NCI-H2081 (cell line): ENCODE measurements at regions not wholly inside any gene's neighbourhood (a gene's known extent, or its start where the extent isn't known, plus 50 kb on each side); places are given as distances from the start of the nearest gene placed in this dataset.
A peak's percentile ranks its signal among the peaks of the same experiment; 100 is the strongest.

ENCODE experiments used
- DNase-seq, 2 experiments: peaks; one replicate each; lab custom pipeline; 2025; lab: John Stamatoyannopoulos, UW

- no peak for DNase-seq
These were observed 184.2 kb downstream of the KCNA5 start for GRCh38 chr12:5227708-5228373.

GRCh38 chr12:5230156-5230555, 186.5 kb downstream of the KCNA5 start:
- DNase-seq, result no peak

DNA sequence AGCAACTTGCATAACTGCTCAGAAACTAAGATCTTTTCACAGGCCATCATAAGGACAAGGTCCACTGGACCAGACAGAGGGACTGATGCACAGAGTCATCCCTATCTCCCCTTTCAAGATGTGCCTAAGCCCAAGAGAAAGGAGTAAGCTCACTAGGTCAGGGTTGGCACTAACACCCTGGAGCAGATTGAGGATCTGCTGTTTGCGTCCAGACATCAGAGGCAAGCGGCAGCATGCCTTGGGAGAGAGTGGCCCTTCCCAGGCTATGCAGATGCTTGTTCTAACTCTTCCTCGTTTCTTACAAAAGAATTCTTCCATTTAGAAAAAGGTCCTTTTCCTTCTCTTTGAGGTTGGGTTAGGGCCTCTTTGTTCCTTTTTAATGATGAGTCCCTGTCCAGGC, 187.2 kb downstream of the KCNA5 start:
- no peak for DNase-seq

- peak; percentile 32 to 82 for DNase-seq
These were observed 188.6 kb downstream of the KCNA5 start for GRCh38 chr12:5232291-5232690.

DNA sequence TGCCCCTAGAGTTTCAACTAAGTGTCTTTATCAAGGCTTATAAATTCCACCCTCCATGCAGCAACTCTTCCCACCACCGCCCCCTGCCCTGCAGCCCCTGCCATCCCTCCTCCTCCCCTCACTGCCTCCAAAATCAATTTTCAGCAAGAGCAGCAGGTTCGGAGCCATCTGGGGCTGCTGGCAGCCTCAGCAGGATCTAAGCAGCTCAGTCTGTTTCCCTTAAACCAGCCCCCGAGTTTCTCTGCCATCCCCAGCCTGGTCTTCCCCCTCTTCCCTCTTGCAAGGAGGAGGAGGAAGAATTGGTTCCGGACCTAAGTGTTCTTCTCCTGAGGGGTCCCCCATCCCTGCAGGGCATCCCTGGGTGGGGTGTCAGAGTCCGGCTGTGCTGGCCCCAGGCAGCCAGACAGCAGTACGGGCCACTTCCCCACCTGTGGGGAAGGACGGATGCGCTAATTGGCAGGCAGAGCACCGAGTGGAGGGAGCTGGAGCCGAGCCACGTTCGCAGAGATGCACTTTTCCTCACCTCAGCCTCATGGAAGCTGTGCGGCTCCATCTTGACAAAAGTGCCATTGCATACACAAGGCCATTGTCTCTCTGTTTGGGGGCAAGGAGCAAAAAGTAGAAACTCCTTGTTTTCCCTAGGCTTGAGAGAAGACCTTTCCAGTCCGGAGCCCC, 189.3 kb downstream of the KCNA5 start:
- DNase-seq, result peak; percentile 12 to 70

GRCh38 chr12:5236022-5236640, 192.5 kb downstream of the KCNA5 start:
- no peak for DNase-seq

- no peak for DNase-seq
These were observed 189.5 kb upstream of the NTF3 start for GRCh38 chr12:5242440-5242839.

DNA sequence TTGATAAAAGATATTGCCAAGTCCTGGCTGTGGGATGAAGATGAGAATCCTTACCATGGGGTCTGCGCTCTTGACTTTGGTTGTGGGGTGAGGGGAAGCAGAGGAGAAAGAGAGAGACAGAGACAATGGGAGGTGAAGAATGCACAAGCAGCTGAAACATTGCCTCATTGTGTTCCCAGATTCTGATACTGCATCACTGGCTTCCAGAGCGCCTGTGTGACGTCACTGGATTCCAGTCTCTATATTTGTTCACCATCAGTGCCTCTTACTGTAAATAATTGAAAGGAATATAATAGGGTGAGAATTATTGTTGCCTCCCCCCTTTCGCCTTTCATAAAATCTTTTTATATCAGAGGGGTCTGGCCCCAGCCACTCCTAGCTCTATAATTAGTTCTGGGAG, 188.9 kb upstream of the NTF3 start:
- DNase-seq, result no peak

DNA sequence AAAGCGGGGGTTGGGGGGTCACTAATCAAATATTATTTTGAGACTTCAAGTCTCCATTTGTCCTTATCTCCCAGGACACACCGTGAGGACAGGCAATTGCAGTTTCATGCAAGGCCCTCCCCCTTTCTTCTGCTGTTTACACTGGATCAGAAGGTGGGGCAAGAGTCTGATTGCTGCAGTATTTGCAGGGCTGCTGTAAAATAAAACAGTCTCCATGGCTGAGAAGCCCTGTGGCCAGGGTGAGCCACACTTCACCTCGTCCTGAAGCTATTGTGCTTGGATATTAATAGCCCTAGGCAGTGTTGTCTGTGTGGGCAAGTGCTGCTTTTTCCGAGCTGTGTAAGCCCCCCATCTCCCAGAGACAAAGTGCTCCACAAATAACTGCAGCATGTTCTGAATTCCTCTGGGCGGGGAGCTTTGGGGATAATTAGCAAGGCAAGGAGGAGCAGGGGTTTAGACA, 187.4 kb upstream of the NTF3 start:
- DNase-seq, result no peak

DNA sequence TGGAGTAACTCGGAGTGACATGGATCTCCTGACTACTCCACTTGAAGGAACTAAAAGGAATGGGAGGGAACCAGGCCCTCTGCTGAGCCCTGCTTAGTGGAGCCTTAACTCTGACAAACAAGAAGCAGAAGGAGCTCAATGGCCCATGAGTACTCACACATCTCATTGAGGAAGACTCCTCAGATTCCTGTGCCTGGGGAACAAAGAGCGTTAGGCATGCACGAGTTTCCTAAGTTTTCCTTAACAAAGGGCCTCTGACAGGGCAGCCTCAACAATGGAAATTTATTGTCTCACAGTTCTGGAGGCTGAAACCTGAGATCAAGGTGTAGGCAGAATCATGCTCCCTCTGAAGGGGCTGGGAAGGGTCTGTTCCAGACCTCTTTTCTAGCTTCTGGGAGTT, 185.7 kb upstream of the NTF3 start:
- DNase-seq, result no peak

DNA sequence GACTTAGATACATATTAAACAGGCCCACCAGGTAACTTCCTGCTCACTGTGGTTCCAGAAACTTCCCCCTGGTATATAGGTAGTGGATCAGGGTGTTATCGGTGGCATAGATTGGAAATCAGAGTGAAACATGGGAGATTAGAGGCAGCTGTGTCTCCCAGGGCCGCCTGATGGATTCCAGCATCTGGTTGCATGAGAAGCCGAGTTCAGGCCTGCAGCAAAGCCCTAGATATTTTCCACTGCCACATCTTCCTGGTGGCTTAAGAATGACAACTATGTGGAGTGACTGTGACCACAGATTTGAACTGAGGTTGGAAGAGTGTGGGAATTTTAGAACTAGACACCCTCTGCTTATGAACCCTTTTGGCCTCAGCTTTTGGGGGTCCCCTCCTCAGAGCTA, 184.8 kb upstream of the NTF3 start:
- DNase-seq, result no peak

- DNase-seq, result no peak
These were observed 183.7 kb upstream of the NTF3 start for GRCh38 chr12:5248230-5248629.

DNA sequence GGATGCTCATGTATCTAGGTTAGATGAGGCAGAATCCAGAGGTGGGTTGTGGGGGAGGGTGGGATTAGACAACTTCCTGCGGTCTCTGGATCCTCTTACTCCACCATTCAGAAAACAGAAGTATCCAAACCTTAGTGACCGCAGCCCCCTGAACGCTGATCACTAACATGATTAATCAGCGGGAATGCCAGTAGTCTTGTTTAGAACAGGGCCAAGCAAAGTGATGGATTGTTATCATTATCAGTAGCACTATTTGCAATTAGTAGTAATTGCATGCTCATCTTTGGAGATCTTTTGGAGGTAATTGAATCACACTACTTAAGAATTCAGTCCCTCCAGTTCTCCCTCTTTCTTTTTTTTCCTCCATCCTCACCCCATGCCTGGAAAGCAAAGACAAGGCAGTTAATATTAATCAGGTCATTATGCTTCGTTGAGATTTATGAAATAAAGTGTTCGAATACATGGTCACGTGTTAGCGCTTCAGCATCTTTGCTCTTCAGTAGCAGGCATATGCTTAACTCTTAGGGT, 182.8 kb upstream of the NTF3 start:
- DNase-seq, result no peak

DNA sequence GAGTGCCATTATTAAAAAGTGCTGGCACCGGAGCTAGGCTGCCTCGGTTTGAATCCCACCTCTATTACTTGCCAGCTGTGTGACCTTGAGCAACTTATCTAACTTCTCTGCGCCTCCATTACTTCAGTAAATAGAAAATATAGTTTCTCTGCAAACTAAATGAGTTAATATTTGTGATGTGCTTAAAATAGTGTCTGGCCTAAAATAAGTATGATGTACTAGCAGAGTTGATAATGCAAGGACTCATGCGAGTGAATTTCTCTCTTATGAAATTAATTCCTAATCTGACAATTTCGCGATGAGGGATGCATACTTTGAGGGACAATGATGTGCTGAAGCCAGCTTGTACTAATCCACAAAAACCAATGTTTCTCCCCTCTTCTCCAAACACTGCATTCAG, 180.8 kb upstream of the NTF3 start:
- no peak for DNase-seq

DNA sequence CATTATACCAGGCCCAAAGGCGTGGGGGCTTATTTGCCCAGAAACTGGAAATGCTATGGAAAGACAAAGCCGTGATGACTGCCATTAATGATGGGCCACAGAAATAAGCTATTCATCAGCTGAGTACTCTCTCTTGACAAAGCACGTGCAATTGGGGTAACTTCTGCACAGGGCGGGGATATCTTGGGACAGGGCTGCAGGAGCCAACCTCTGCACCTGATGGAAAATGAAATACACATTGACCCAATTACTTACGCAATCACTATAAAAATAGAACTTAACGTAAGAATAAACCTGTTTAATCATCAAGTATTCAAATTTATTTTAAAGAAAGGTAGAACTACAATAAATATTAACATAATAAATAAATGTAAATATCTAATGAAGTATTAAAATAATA, 180.1 kb upstream of the NTF3 start:
- DNase-seq, result no peak

DNA sequence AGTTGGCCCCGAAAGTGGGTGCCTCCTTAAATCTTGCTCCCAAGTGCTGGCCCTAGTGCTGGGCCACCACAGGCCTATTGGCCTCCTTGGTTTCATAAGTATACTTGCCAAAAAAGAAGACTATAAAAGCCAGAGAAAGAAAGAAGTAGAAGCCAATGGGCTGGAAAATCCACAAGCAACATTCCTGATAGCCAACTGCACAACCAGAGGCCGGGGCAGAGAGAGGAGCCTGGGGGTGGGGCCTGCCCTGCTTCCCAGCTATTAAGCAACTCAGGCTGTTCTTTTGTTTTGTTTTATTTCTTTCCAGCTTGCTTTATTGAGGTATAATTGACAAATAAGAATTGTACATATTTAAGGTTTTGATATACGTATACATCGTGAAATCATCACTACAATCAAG, 177.2 kb upstream of the NTF3 start:
- no peak for DNase-seq

- DNase-seq, result peak; percentile 47 to 77
These were observed 174.0 kb upstream of the NTF3 start for GRCh38 chr12:5257763-5258495.

DNA sequence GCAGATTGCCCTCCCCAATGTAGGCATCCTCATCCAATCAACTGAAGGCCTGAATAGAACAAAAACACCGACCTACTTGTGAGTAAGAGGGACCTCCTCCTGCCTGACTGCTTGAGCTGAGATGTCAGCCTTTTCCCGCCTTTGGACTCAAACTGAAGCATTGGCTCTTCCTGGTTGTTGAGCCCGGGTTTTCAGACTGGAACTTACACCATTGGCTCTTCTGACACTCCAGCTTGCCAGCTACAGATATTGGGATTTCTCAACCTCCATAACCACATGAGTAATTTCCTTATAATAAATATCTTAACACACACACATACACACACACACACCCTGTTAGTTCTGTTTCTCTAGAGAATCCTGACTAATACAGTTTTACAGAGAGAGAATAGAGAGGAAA, 173.4 kb upstream of the NTF3 start:
- DNase-seq, result no peak

GRCh38 chr12:5258926-5259325, 173.0 kb upstream of the NTF3 start:
- no peak for DNase-seq

GRCh38 chr12:5259523-5259922, 172.4 kb upstream of the NTF3 start:
- no peak for DNase-seq

DNA sequence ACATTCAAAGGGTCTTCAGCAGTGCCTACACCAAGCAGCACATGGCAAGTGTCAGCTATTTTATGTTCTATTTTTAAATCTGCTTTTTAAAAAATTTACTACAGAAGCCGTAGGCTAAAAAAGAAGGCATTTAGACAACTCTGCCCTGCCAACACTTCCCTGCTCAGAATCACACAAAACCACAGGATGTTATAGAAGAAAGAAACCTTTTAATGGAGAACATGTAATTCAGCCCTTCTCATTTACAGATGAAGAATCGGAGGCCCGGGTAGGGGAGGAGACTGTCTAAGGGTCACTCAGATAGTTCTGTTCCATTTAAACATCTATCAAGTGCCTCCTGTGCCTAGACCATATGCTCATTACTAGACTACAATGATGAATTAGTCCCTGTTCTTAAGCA, 171.8 kb upstream of the NTF3 start:
- DNase-seq, result no peak

DNA sequence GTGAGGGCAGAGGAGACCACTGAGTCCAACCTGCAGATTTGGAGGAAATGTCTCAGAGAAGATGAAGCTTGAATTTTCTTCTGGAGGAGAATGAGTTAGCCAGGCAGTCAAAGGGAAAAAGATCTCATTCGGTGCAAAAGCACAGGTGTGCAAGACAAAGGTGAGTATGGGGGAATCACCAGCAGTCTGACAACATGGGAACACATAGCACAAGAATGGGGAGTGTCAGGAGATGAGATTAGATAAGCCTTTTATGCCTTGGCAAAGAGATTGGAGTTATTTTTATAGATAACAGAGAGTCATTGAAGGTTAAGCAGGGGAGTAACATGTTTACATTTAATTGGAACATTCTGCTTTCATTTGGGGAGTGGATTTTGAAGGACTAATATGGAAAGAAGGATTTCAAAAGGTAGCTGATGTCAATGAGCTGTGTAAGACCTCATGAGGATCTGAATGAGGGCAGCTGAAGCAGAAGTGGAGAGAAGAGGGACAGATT, 171.3 kb upstream of the NTF3 start:
- no peak for DNase-seq
